WTC11 (cell line): ENCODE measurements at regions not wholly inside any gene's neighbourhood (a gene's known extent, or its start where the extent isn't known, plus 50 kb on each side); places are given as distances from the start of the nearest gene placed in this dataset.

ENCODE experiments used
- CREM ChIP-seq: sonication (generic); formaldehyde crosslinking; IDR thresholded peaks from 2 replicates; pipeline ENCODE4 v1.8.1; 2022; ENCODE audit warnings: mild to moderate bottlenecking, missing genetic modification reagents, moderate library complexity
- ETV6 ChIP-seq: sonication (generic); formaldehyde crosslinking; IDR thresholded peaks from 2 replicates; pipeline ENCODE4 v1.8.1; 2022; ENCODE audit warnings: mild to moderate bottlenecking, missing genetic modification reagents
- FOXK1 ChIP-seq: sonication (generic); formaldehyde crosslinking; IDR thresholded peaks from 2 replicates; pipeline ENCODE4 v1.8.0; 2022; ENCODE audit warnings: mild to moderate bottlenecking, moderate library complexity, missing genetic modification reagents
- TCF7 ChIP-seq: sonication (generic); formaldehyde crosslinking; IDR thresholded peaks from 2 replicates; pipeline ENCODE4 v1.8.0; 2022; ENCODE audit warnings: mild to moderate bottlenecking, low read depth, missing genetic modification reagents, moderate library complexity
- ZNF138 ChIP-seq: sonication (generic); formaldehyde crosslinking; conservative IDR thresholded peaks from 2 replicates; pipeline ENCODE4 v1.8.1; 2022; ENCODE audit warnings: mild to moderate bottlenecking, moderate library complexity, missing genetic modification reagents
- ZNF317 ChIP-seq: sonication (generic); formaldehyde crosslinking; IDR thresholded peaks from 2 replicates; pipeline ENCODE4 v1.8.1; 2023; ENCODE audit warnings: low read depth, mild to moderate bottlenecking, moderate library complexity, missing genetic modification reagents, borderline replicate concordance
- TF ChIP-seq, protein P1 (sequence below): sonication (generic); formaldehyde crosslinking; IDR thresholded peaks from 2 replicates; pipeline ENCODE4 v1.8.0; 2022; ENCODE audit warnings: mild to moderate bottlenecking, missing genetic modification reagents
- TF ChIP-seq, protein P2 (sequence below): sonication (generic); formaldehyde crosslinking; IDR thresholded peaks from 2 replicates; pipeline ENCODE4 v1.8.0; 2023; ENCODE audit warnings: missing genetic modification reagents
- TF ChIP-seq, protein P3 (sequence below): fragments of 200-600 bp; IDR thresholded peaks from 2 replicates; pipeline ENCODE4 v1.8.0; 2022; ENCODE audit warnings: antibody characterized with exemption
- TF ChIP-seq, protein P4 (sequence below): sonication (generic); formaldehyde crosslinking; IDR thresholded peaks from 2 replicates; pipeline ENCODE4 v1.8.0; 2022; ENCODE audit warnings: mild to moderate bottlenecking, missing genetic modification reagents
- TF ChIP-seq, protein P5 (sequence below): fragments of 250-450 bp; sonication (Bioruptor Pico); conservative IDR thresholded peaks from 2 replicates; pipeline ENCODE4 v1.9.0; 2021; ENCODE audit warnings: mild to moderate bottlenecking

DNA sequence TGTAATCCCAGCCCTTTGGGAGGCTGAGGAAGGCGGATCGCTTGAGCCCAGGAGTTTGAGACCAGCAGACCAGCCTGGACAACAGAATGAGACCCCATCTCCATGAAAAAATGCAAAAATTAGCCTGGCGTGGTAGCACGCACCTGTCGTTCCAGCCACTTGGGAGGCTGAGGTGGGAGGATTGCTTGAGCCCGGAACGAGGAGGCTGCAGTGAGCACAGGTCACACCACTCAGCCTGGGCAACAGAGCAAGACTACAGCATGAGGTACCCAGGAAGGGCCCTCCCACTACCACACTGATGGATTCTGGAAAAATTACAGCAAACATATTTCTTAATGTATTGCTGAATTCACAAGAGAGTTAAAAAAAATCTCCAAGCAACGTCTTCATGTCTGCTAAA is 56.3 kb upstream of the HPCAL1 start:
- TF ChIP-seq, protein P1, sequence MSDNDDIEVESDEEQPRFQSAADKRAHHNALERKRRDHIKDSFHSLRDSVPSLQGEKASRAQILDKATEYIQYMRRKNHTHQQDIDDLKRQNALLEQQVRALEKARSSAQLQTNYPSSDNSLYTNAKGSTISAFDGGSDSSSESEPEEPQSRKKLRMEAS (CRISPR knock-in tag): no peak
- TF ChIP-seq ZNF138 (CRISPR knock-in tag) (no peak), CREM (CRISPR knock-in tag) (no peak), FOXK1 (CRISPR knock-in tag) (no peak), ETV6 (CRISPR knock-in tag) (no peak), ZNF317 (CRISPR knock-in tag) (no peak), TCF7 (CRISPR knock-in tag) (no peak)
- TF ChIP-seq, protein P2, sequence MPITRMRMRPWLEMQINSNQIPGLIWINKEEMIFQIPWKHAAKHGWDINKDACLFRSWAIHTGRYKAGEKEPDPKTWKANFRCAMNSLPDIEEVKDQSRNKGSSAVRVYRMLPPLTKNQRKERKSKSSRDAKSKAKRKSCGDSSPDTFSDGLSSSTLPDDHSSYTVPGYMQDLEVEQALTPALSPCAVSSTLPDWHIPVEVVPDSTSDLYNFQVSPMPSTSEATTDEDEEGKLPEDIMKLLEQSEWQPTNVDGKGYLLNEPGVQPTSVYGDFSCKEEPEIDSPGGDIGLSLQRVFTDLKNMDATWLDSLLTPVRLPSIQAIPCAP (CRISPR knock-in tag): no peak
- TF ChIP-seq, protein P3, sequence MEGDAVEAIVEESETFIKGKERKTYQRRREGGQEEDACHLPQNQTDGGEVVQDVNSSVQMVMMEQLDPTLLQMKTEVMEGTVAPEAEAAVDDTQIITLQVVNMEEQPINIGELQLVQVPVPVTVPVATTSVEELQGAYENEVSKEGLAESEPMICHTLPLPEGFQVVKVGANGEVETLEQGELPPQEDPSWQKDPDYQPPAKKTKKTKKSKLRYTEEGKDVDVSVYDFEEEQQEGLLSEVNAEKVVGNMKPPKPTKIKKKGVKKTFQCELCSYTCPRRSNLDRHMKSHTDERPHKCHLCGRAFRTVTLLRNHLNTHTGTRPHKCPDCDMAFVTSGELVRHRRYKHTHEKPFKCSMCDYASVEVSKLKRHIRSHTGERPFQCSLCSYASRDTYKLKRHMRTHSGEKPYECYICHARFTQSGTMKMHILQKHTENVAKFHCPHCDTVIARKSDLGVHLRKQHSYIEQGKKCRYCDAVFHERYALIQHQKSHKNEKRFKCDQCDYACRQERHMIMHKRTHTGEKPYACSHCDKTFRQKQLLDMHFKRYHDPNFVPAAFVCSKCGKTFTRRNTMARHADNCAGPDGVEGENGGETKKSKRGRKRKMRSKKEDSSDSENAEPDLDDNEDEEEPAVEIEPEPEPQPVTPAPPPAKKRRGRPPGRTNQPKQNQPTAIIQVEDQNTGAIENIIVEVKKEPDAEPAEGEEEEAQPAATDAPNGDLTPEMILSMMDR: no peak
- TF ChIP-seq, protein P4, sequence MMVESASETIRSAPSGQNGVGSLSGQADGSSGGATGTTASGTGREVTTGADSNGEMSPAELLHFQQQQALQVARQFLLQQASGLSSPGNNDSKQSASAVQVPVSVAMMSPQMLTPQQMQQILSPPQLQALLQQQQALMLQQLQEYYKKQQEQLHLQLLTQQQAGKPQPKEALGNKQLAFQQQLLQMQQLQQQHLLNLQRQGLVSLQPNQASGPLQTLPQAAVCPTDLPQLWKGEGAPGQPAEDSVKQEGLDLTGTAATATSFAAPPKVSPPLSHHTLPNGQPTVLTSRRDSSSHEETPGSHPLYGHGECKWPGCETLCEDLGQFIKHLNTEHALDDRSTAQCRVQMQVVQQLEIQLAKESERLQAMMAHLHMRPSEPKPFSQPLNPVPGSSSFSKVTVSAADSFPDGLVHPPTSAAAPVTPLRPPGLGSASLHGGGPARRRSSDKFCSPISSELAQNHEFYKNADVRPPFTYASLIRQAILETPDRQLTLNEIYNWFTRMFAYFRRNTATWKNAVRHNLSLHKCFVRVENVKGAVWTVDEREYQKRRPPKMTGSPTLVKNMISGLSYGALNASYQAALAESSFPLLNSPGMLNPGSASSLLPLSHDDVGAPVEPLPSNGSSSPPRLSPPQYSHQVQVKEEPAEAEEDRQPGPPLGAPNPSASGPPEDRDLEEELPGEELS (CRISPR knock-in tag): no peak
- TF ChIP-seq, protein P5, sequence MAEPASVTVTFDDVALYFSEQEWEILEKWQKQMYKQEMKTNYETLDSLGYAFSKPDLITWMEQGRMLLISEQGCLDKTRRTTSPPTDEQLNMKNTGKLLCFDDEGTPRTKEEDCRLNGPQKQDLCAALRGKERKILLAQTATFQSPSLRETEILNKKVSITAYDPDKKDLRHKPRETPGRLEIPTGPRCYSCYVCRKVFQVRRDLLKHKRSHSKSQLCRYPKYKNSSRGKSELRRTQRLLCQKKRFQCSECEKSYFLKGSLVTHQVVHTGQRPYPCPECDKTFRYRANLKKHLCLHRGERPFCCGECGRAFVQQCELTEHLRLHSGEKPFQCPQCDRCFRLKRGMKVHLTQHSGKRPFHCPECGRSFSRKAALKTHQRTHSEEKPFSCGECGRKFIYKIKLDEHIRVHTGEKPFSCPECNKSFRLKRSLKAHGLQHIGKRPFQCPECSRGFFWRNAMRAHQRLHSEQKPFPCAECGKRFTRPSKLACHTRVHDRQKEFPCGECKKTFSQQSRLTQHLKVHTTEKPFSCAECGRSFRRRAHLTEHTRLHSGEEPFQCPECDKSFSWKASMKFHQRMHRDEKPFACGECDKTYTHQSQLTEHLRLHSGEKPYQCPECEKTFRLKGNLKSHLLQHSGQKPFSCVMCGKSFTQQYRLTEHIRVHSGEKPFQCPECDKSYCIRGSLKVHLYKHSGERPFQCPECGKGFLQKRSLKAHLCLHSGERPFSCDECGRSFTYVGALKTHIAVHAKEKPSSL (CRISPR knock-in tag): no peak
